H9 (cell line): ENCODE measurements at regions not wholly inside any gene's neighbourhood (a gene's known extent, or its start where the extent isn't known, plus 50 kb on each side); places are given as distances from the start of the nearest gene placed in this dataset.

Source experiments
- DNase-seq: peaks from one replicate; pipeline ENCODE4 v3.0.0-alpha.2; 2017
- H2AFZ ChIP-seq: one replicate; pipeline ENCODE4 v1.6.1; 2013; ENCODE audit warnings: mild to moderate bottlenecking, low read length, control low read depth, moderate library complexity
- H2AK5ac ChIP-seq: 2 replicates; pipeline ENCODE4 v1.6.1; 2013; ENCODE audit warnings: low read length, control low read depth, mixed read lengths; ENCODE audit not compliant: insufficient read length
- H2BK120ac ChIP-seq: one replicate; pipeline ENCODE4 v1.6.1; 2013; ENCODE audit warnings: low read depth, mild to moderate bottlenecking, low read length, control low read depth, inconsistent platforms; ENCODE audit not compliant: poor library complexity, severe bottlenecking
- H2BK12ac ChIP-seq: 2 replicates; pipeline ENCODE4 v1.6.1; 2013; ENCODE audit warnings: low read length, control low read depth, mixed read lengths, low read depth; ENCODE audit not compliant: insufficient read length
- H2BK15ac ChIP-seq: 2 replicates; pipeline ENCODE4 v1.6.1; 2013; ENCODE audit warnings: low read depth, low read length, control low read depth
- H2BK20ac ChIP-seq: one replicate; pipeline ENCODE4 v1.6.1; 2013; ENCODE audit warnings: low read depth, mild to moderate bottlenecking, low read length, control low read depth, inconsistent platforms; ENCODE audit not compliant: poor library complexity, severe bottlenecking
- H2BK5ac ChIP-seq: 2 replicates; pipeline ENCODE4 v1.6.1; 2013; ENCODE audit warnings: low read length, control low read depth, mixed read lengths; ENCODE audit not compliant: insufficient read length
- H3K14ac ChIP-seq: 2 replicates; pipeline ENCODE4 v1.6.1; 2013; ENCODE audit warnings: low read length, control low read depth; ENCODE audit not compliant: insufficient read depth
- H3K18ac ChIP-seq: 2 replicates; pipeline ENCODE4 v1.6.1; 2013; ENCODE audit warnings: low read depth, mild to moderate bottlenecking, mixed read lengths, low read length, control low read depth; ENCODE audit not compliant: insufficient read length
- H3K23ac ChIP-seq: 2 replicates; pipeline ENCODE4 v1.6.1; 2013; ENCODE audit warnings: low read length, control low read depth, mixed read lengths, low read depth; ENCODE audit not compliant: insufficient read length
- H3K23me2 ChIP-seq: 2 replicates; pipeline ENCODE4 v1.6.1; 2013; ENCODE audit warnings: low read depth, mild to moderate bottlenecking, mixed read lengths, low read length, control low read depth; ENCODE audit not compliant: insufficient read length, poor library complexity, severe bottlenecking
- H3K27ac ChIP-seq: 2 replicates; pipeline ENCODE4 v1.5.1; 2013; ENCODE audit warnings: low read length, control low read depth, mixed read lengths, low read depth; ENCODE audit not compliant: insufficient read length
- H3K27me3 ChIP-seq: 2 replicates; pipeline ENCODE4 v1.6.1; 2013; ENCODE audit warnings: low read length, control low read depth, inconsistent platforms; ENCODE audit not compliant: insufficient read depth
- H3K4ac ChIP-seq: 2 replicates; pipeline ENCODE4 v1.6.1; 2013; ENCODE audit warnings: low read depth, mild to moderate bottlenecking, control low read depth, inconsistent platforms, low read length, moderate library complexity
- H3K4me1 ChIP-seq: 2 replicates; pipeline ENCODE4 v1.6.1; 2013; ENCODE audit warnings: low read length, control low read depth, inconsistent platforms; ENCODE audit not compliant: insufficient read depth
- H3K4me2 ChIP-seq: 2 replicates; pipeline ENCODE4 v1.6.1; 2013; ENCODE audit warnings: low read length, control low read depth, mixed read lengths; ENCODE audit not compliant: insufficient read length, insufficient read depth
- H3K56ac ChIP-seq: 2 replicates; pipeline ENCODE4 v1.6.1; 2013; ENCODE audit warnings: low read depth, mild to moderate bottlenecking, mixed read lengths, low read length, control low read depth; ENCODE audit not compliant: insufficient read length
- H3K79me1 ChIP-seq: 2 replicates; pipeline ENCODE4 v1.6.1; 2013; ENCODE audit warnings: low read depth, mild to moderate bottlenecking, moderate library complexity, low read length, control low read depth, inconsistent platforms; ENCODE audit not compliant: insufficient read depth, poor library complexity, severe bottlenecking
- H3K79me2 ChIP-seq: 2 replicates; pipeline ENCODE4 v1.6.1; 2013; ENCODE audit warnings: low read length, control low read depth, inconsistent platforms; ENCODE audit not compliant: insufficient read depth
- H3K9ac ChIP-seq: 2 replicates; pipeline ENCODE4 v1.6.1; 2013; ENCODE audit warnings: low read length, control low read depth, mixed read lengths; ENCODE audit not compliant: insufficient read length; ENCODE audit errors: extremely low read depth
- H3K9me3 ChIP-seq: one replicate; pipeline ENCODE4 v1.6.1; 2013; ENCODE audit warnings: low read depth, low read length, inconsistent platforms; ENCODE audit not compliant: control insufficient read depth
- H3T11ph ChIP-seq: one replicate; pipeline ENCODE4 v1.6.1; 2013; ENCODE audit warnings: mild to moderate bottlenecking, low read length, control low read depth, inconsistent platforms
- H4K20me1 ChIP-seq: one replicate; pipeline ENCODE4 v1.6.1; 2013; ENCODE audit not compliant: control insufficient read depth, insufficient read length, insufficient read depth
- H4K5ac ChIP-seq: 2 replicates; pipeline ENCODE4 v1.6.1; 2013; ENCODE audit warnings: low read depth, mild to moderate bottlenecking, mixed read lengths, low read length, control low read depth; ENCODE audit not compliant: insufficient read length
- H4K8ac ChIP-seq: replicated peaks from 2 replicates; pipeline ENCODE4 v1.6.1; 2013; ENCODE audit warnings: low read length, control low read depth, mixed read lengths, low read depth; ENCODE audit not compliant: insufficient read length
- H4K91ac ChIP-seq: 2 replicates; pipeline ENCODE4 v1.6.1; 2013; ENCODE audit warnings: low read depth, mild to moderate bottlenecking, moderate library complexity, mixed read lengths, low read length, control low read depth; ENCODE audit not compliant: insufficient read length
- H3K27ac Mint-ChIP-seq, 3 experiments: 2 replicates in 2 of 3; 3 replicates in 1 of 3; pipeline ENCODE4 v1.8.0; 2020 to 2021; ENCODE audit warnings: mixed read lengths in 3 of 3, mild to moderate bottlenecking in 1 of 3, moderate library complexity in 1 of 3
- H3K27me3 Mint-ChIP-seq: 2 replicates; pipeline ENCODE4 v1.8.0; 2021; ENCODE audit warnings: low read depth, mild to moderate bottlenecking, moderate library complexity, mixed read lengths
- H3K36me3 Mint-ChIP-seq, 3 experiments: 2 replicates in 2 of 3; 3 replicates in 1 of 3; pipeline ENCODE4 v1.8.0; 2020 to 2021; ENCODE audit warnings: low read depth in 3 of 3, mixed read lengths in 3 of 3; ENCODE audit not compliant: insufficient read depth in 1 of 3
- H3K4me1 Mint-ChIP-seq, 2 experiments: 2 replicates each; pipeline ENCODE4 v1.8.0; 2020; ENCODE audit warnings: mixed read lengths in 2 of 2
- H3K4me3 Mint-ChIP-seq, 2 experiments: 2 replicates in 1 of 2; 3 replicates in 1 of 2; pipeline ENCODE4 v1.8.0; 2020 to 2021; ENCODE audit warnings: mild to moderate bottlenecking in 2 of 2, mixed read lengths in 2 of 2, moderate library complexity in 1 of 2
- H3K9me3 Mint-ChIP-seq, 2 experiments: 2 replicates in 1 of 2; 3 replicates in 1 of 2; pipeline ENCODE4 v1.8.0; 2020; ENCODE audit warnings: mild to moderate bottlenecking in 2 of 2, mixed read lengths in 2 of 2, moderate library complexity in 1 of 2
- WGBS: extraction: QIAGEN DNeasy Blood & Tissue Kit; methylation state at CpG from one replicate; pipeline ENCODE4 v1.1.7; 2013; ENCODE audit warnings: missing lambda C conversion rate, low lambda C conversion rate, mixed read lengths; ENCODE audit not compliant: insufficient read length; ENCODE audit errors: extremely low coverage; 5-methylcytosine and 5-hydroxymethylcytosine counted together
- TF ChIP-seq, protein P1 (sequence below): fragments of 200-600 bp; sonication (generic); conservative IDR thresholded peaks from 3 replicates; pipeline ENCODE4 v1.8.0; 2021; ENCODE audit warnings: antibody characterized with exemption, mild to moderate bottlenecking

DNA sequence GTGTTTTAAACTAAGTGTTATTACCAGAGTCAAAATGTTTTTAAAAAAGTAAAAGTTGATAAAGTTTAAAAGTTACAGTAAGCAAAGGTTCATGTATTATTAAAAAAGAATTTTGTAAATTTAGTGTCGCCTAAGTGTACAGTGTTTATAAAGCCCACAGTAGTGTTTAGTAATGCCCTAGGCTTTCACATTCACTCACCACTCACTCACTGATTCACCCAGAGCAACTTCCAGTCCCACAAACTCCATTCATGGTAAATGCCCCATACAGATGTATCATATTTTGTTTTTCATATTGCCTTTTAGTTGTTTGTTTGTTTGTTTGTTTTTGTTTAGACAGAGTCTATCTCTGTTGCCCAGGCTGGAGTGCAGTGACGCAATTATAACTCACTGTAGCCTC is 353.8 kb upstream of the PTBP2 start:
- no peaks in the 10 kb centered on the region for H3K79me1 ChIP-seq
- WGBS, result no CpG with 5 or more reads among the region's 2 CpGs
- H3K9me3 ChIP-seq, result no peaks in the 10 kb centered on the region
- H3K27ac Mint-ChIP-seq, result no peak overlapping the region
- H4K20me1 ChIP-seq, result no peaks in the 10 kb centered on the region
- H3K4me2 ChIP-seq, result no peak overlapping the region
- H4K8ac ChIP-seq, result no peak overlapping the region
- no peak overlapping the region for H3T11ph ChIP-seq
- H3K4me1 ChIP-seq, result no peaks in the 10 kb centered on the region
- H2BK120ac ChIP-seq, result no peak overlapping the region
- no peak overlapping the region for H3K27ac ChIP-seq
- H3K56ac ChIP-seq, result no peak overlapping the region
- no peaks in the 10 kb centered on the region; a peak in 1 of 5 replicates for H3K9me3 Mint-ChIP-seq
- no peak overlapping the region for H4K91ac ChIP-seq
- H2AK5ac ChIP-seq, result no peak overlapping the region
- no peak overlapping the region for H2BK5ac ChIP-seq
- no peaks in the 10 kb centered on the region for H3K79me2 ChIP-seq
- TF ChIP-seq, protein P1, sequence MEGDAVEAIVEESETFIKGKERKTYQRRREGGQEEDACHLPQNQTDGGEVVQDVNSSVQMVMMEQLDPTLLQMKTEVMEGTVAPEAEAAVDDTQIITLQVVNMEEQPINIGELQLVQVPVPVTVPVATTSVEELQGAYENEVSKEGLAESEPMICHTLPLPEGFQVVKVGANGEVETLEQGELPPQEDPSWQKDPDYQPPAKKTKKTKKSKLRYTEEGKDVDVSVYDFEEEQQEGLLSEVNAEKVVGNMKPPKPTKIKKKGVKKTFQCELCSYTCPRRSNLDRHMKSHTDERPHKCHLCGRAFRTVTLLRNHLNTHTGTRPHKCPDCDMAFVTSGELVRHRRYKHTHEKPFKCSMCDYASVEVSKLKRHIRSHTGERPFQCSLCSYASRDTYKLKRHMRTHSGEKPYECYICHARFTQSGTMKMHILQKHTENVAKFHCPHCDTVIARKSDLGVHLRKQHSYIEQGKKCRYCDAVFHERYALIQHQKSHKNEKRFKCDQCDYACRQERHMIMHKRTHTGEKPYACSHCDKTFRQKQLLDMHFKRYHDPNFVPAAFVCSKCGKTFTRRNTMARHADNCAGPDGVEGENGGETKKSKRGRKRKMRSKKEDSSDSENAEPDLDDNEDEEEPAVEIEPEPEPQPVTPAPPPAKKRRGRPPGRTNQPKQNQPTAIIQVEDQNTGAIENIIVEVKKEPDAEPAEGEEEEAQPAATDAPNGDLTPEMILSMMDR, result no peak
- H3K14ac ChIP-seq, result no peak overlapping the region
- H3K23ac ChIP-seq, result no peak overlapping the region
- H4K5ac ChIP-seq, result no peak overlapping the region
- no peak overlapping the region for H2BK20ac ChIP-seq
- H2AFZ ChIP-seq, result no peak overlapping the region
- no peak overlapping the region for H3K4ac ChIP-seq
- no peak overlapping the region for H2BK15ac ChIP-seq
- no peak overlapping the region for H3K9ac ChIP-seq
- DNase-seq, result no peak
- H3K27me3 ChIP-seq, result no peaks in the 10 kb centered on the region
- no peak overlapping the region for H2BK12ac ChIP-seq
- H3K4me3 Mint-ChIP-seq, result no peak overlapping the region
- H3K18ac ChIP-seq, result no peak overlapping the region
- no peaks in the 10 kb centered on the region for H3K27me3 Mint-ChIP-seq
- peaks cover 0 to 3% of the 10 kb centered on the region in 2 experiments; a peak in 1 of 4 replicates for H3K4me1 Mint-ChIP-seq
- no peaks in the 10 kb centered on the region for H3K23me2 ChIP-seq
- no peaks in the 10 kb centered on the region for H3K36me3 Mint-ChIP-seq
